H1 (cell line): ENCODE measurements at regions not wholly inside any gene's neighbourhood (a gene's known extent, or its start where the extent isn't known, plus 50 kb on each side); places are given as distances from the start of the nearest gene placed in this dataset.

Experiments
- CTCF ChIA-PET: fragments of 300-600 bp; sonication (Branson Sonifier 250); formaldehyde crosslinking; loops from one replicate; lab custom pipeline; 2021; ENCODE audit not compliant: partially characterized antibody; lab: Charles Lee
- POLR2A ChIA-PET: fragments of 300-600 bp; sonication (Branson Sonifier 250); formaldehyde crosslinking; loops from one replicate; lab custom pipeline; 2021; ENCODE audit warnings: inconsistent platforms; ENCODE audit not compliant: partially characterized antibody; lab: Charles Lee
- DNase-seq, 2 experiments: peaks; one replicate each; pipeline versions ENCODE4 v3.0.0 to v3.0.0-alpha.2; 2010 to 2022; ENCODE audit warnings: low spot score in 2 of 2, low read depth in 1 of 2, mixed read lengths in 1 of 2
- FAIRE-seq: peaks from 2 replicates; lab custom pipeline; 2011; peaks lifted over from hg19 to GRCh38; lab: Jason Lieb, UNC
- H2AFZ ChIP-seq: 2 replicates; pipeline ENCODE4 v1.8.1; 2012; ENCODE audit warnings: low read length, inconsistent platforms
- H2AK5ac ChIP-seq: 2 replicates; pipeline ENCODE4 v1.6.1; 2013; ENCODE audit warnings: low read depth, low read length
- H2BK120ac ChIP-seq: replicated peaks from 2 replicates; pipeline ENCODE3; 2013; ENCODE audit warnings: low read depth, low read length, inconsistent platforms
- H2BK12ac ChIP-seq: 2 replicates; pipeline ENCODE4 v1.6.1; 2013; ENCODE audit warnings: low read depth, low read length
- H2BK15ac ChIP-seq: 2 replicates; pipeline ENCODE4 v1.6.1; 2013; ENCODE audit warnings: low read length
- H2BK20ac ChIP-seq: 2 replicates; pipeline ENCODE4 v1.6.1; 2013; ENCODE audit warnings: low read length
- H2BK5ac ChIP-seq: 2 replicates; pipeline ENCODE4 v1.6.1; 2013; ENCODE audit warnings: low read depth, low read length
- H3K14ac ChIP-seq: 2 replicates; pipeline ENCODE4 v1.6.1; 2013; ENCODE audit warnings: inconsistent platforms; ENCODE audit not compliant: insufficient read length
- H3K18ac ChIP-seq: 2 replicates; pipeline ENCODE4 v1.6.1; 2013; ENCODE audit warnings: low read length; ENCODE audit errors: extremely low read depth
- H3K23ac ChIP-seq: 2 replicates; pipeline ENCODE4 v1.6.1; 2013; ENCODE audit warnings: inconsistent platforms; ENCODE audit not compliant: insufficient read length
- H3K23me2 ChIP-seq: 2 replicates; pipeline ENCODE4 v1.6.1; 2013; ENCODE audit warnings: low read depth, low read length
- H3K27ac ChIP-seq: 2 replicates; pipeline ENCODE4 v1.6.1; 2011; ENCODE audit warnings: low read depth, low read length, inconsistent platforms
- H3K27me3 ChIP-seq, 4 experiments: replicated peaks in 1 of 4; 1 replicate in 1 of 4; 2 replicates in 3 of 4; pipeline versions ENCODE4 v1.6.1 to v1.8.1; 2011 to 2013; ENCODE audit warnings: low read length in 3 of 4, mild to moderate bottlenecking in 3 of 4, inconsistent platforms in 2 of 4, mixed read lengths in 2 of 4, moderate library complexity in 1 of 4; ENCODE audit not compliant: control insufficient read depth in 3 of 4, insufficient read depth in 3 of 4; ENCODE audit errors: extremely low read depth in 1 of 4
- H3K36me3 ChIP-seq, 4 experiments: 2 replicates each; pipeline versions ENCODE4 v1.6.1 to v1.8.1; 2011 to 2013; ENCODE audit warnings: mild to moderate bottlenecking in 4 of 4, low read length in 3 of 4, moderate library complexity in 2 of 4, control low read depth in 1 of 4, inconsistent platforms in 1 of 4; ENCODE audit not compliant: insufficient read depth in 4 of 4, control insufficient read depth in 2 of 4
- H3K4ac ChIP-seq: replicated peaks from 2 replicates; pipeline ENCODE3; 2013; ENCODE audit warnings: low read length, low read depth, mixed read lengths, inconsistent platforms; ENCODE audit not compliant: insufficient read length
- H3K4me1 ChIP-seq, 4 experiments: replicated peaks in 1 of 4; 1 replicate in 1 of 4; 2 replicates in 3 of 4; pipeline versions ENCODE4 v1.6.1 to v1.8.1; 2011 to 2013; ENCODE audit warnings: low read length in 3 of 4, inconsistent platforms in 2 of 4, mixed read lengths in 1 of 4; ENCODE audit not compliant: insufficient read depth in 4 of 4, control insufficient read depth in 3 of 4
- H3K4me2 ChIP-seq, 2 experiments: 2 replicates each; pipeline versions ENCODE4 v1.6.1 to v1.8.1; 2011 to 2013; ENCODE audit warnings: low read depth in 2 of 2, low read length in 2 of 2, control low read depth in 1 of 2, inconsistent platforms in 1 of 2, mild to moderate bottlenecking in 1 of 2; ENCODE audit not compliant: insufficient read depth in 1 of 2
- H3K4me3 ChIP-seq, 4 experiments: fragments of 200-600, 300-600 bp in 1 of 4; sonication (generic), shearing (Covaris generic), sonication (Bioruptor Twin) in 1 of 4; 2 replicates each; pipeline versions ENCODE4 v1.5.1 to v1.8.1; 2011 to 2016; ENCODE audit warnings: low read length in 4 of 4, low read depth in 3 of 4, control low read depth in 2 of 4, inconsistent platforms in 2 of 4, mild to moderate bottlenecking in 2 of 4, mixed read lengths in 1 of 4, moderate library complexity in 1 of 4; ENCODE audit not compliant: insufficient read depth in 2 of 4; ENCODE audit errors: extremely low read depth in 1 of 4
- H3K56ac ChIP-seq: replicated peaks from 2 replicates; pipeline ENCODE3; 2013; ENCODE audit warnings: low read depth, mild to moderate bottlenecking, mixed read lengths, low read length, inconsistent platforms; ENCODE audit not compliant: insufficient read length
- H3K79me1 ChIP-seq: 2 replicates; pipeline ENCODE4 v1.6.1; 2013; ENCODE audit warnings: low read depth, low read length, control low read depth
- H3K79me2 ChIP-seq, 2 experiments: 2 replicates each; pipeline versions ENCODE4 v1.6.1 to v1.8.1; 2012 to 2013; ENCODE audit warnings: low read length in 2 of 2, mild to moderate bottlenecking in 2 of 2, inconsistent platforms in 1 of 2; ENCODE audit not compliant: insufficient read depth in 2 of 2, control insufficient read depth in 1 of 2
- H3K9ac ChIP-seq, 4 experiments: replicated peaks in 1 of 4; 1 replicate in 1 of 4; 2 replicates in 3 of 4; pipeline versions ENCODE4 v1.6.1 to v1.8.1; 2011 to 2013; ENCODE audit warnings: low read depth in 3 of 4, low read length in 3 of 4, control low read depth in 2 of 4, mild to moderate bottlenecking in 2 of 4, moderate library complexity in 2 of 4, inconsistent platforms in 1 of 4; ENCODE audit errors: extremely low read depth in 1 of 4
- H3K9me3 ChIP-seq, 2 experiments: 2 replicates each; pipeline versions ENCODE4 v1.6.1 to v1.8.1; 2012 to 2013; ENCODE audit warnings: mild to moderate bottlenecking in 2 of 2, moderate library complexity in 2 of 2, control low read depth in 1 of 2, inconsistent platforms in 1 of 2, low read depth in 1 of 2, low read length in 1 of 2, mixed read lengths in 1 of 2; ENCODE audit not compliant: insufficient read depth in 2 of 2
- H4K20me1 ChIP-seq, 2 experiments: replicated peaks in 1 of 2; 2 replicates each; pipeline versions ENCODE3 to v1.8.1; 2011 to 2013; ENCODE audit warnings: inconsistent platforms in 2 of 2, low read length in 2 of 2, mild to moderate bottlenecking in 1 of 2; ENCODE audit not compliant: insufficient read depth in 2 of 2, control insufficient read depth in 1 of 2
- H4K5ac ChIP-seq: 2 replicates; pipeline ENCODE4 v1.6.1; 2013; ENCODE audit warnings: low read length, low read depth, mixed read lengths, inconsistent platforms; ENCODE audit not compliant: insufficient read length
- H4K8ac ChIP-seq: 2 replicates; pipeline ENCODE4 v1.8.0; 2013; ENCODE audit warnings: mild to moderate bottlenecking, moderate library complexity, low read length, inconsistent platforms; ENCODE audit not compliant: insufficient read depth; ENCODE audit errors: extremely low read depth
- H4K91ac ChIP-seq: replicated peaks from 2 replicates; pipeline ENCODE3; 2013; ENCODE audit warnings: low read length, mixed read lengths, inconsistent platforms; ENCODE audit not compliant: insufficient read length
- BACH1 ChIP-seq: IDR thresholded peaks from 2 replicates; pipeline ENCODE4 v1.6.1; 2012; ENCODE audit warnings: low read length, improper control_type of control experiment
- CEBPB ChIP-seq: IDR thresholded peaks from 2 replicates; pipeline ENCODE4 v1.6.1; 2012; ENCODE audit warnings: low read depth, low read length
- CREB1 ChIP-seq: IDR thresholded peaks from 2 replicates; pipeline ENCODE4 v1.6.1; 2012; ENCODE audit warnings: inconsistent platforms
- CTBP2 ChIP-seq: IDR thresholded peaks from 2 replicates; pipeline ENCODE4 v1.7.0; 2011; ENCODE audit warnings: borderline replicate concordance, mild to moderate bottlenecking, moderate library complexity, mixed read lengths, low read length; ENCODE audit not compliant: insufficient read depth, insufficient read length
- CTCF ChIP-seq, 3 experiments: IDR thresholded peaks; 1 replicate in 2 of 3; 2 replicates in 1 of 3; pipeline versions ENCODE4 v1.5.1 to v1.6.1; 2011; ENCODE audit warnings: low read length in 3 of 3, mild to moderate bottlenecking in 3 of 3, inconsistent platforms in 2 of 3, low read depth in 1 of 3, moderate library complexity in 1 of 3; ENCODE audit not compliant: insufficient read depth in 1 of 3; ENCODE audit errors: control extremely low read depth in 1 of 3
- FOSL1 ChIP-seq: IDR thresholded peaks from 2 replicates; pipeline ENCODE4 v1.6.1; 2011; ENCODE audit warnings: mild to moderate bottlenecking, low read depth, low read length, moderate library complexity; ENCODE audit not compliant: insufficient read depth
- KDM1A ChIP-seq: fragments of 200-600, 300-600 bp; sonication (generic); IDR thresholded peaks from 2 replicates; pipeline ENCODE4 v1.7.1; 2016; ENCODE audit warnings: mild to moderate bottlenecking, low read length, borderline replicate concordance
- KDM5A ChIP-seq: fragments of 200-600 bp; IDR thresholded peaks from 2 replicates; pipeline ENCODE4 v1.7.1; 2012; ENCODE audit warnings: mild to moderate bottlenecking, low read length, inconsistent platforms, mixed read lengths
- POU5F1 ChIP-seq: IDR thresholded peaks from 2 replicates; pipeline ENCODE4 v1.6.1; 2011; ENCODE audit warnings: low read depth, mild to moderate bottlenecking, low read length, moderate library complexity
- SIX5 ChIP-seq: IDR thresholded peaks from 2 replicates; pipeline ENCODE4 v1.6.1; 2011; ENCODE audit warnings: mild to moderate bottlenecking, low read depth, low read length
- SP4 ChIP-seq: IDR thresholded peaks from 2 replicates; pipeline ENCODE4 v1.6.1; 2012; ENCODE audit warnings: low read length, inconsistent platforms
- TAF1 ChIP-seq: IDR thresholded peaks from 2 replicates; pipeline ENCODE4 v1.6.1; 2011; ENCODE audit warnings: mild to moderate bottlenecking, low read depth, low read length
- ZNF274 ChIP-seq: IDR thresholded peaks from 2 replicates; pipeline ENCODE4 v1.7.0; 2012; ENCODE audit warnings: low read length, borderline replicate concordance; ENCODE audit errors: extremely low read depth
- WGBS, 2 experiments: shearing (Covaris generic) in 1 of 2; methylation state at CpG; one replicate each; pipeline versions ENCODE4 v1.1.6 to v1.1.7; 2013 to 2015; ENCODE audit warnings: low lambda C conversion rate in 2 of 2, mixed read lengths in 2 of 2, inconsistent platforms in 1 of 2, low coverage in 1 of 2, missing lambda C conversion rate in 1 of 2; ENCODE audit not compliant: insufficient replicate concordance in 2 of 2, insufficient coverage in 1 of 2, insufficient read length in 1 of 2; ENCODE audit errors: extremely low coverage in 1 of 2, missing lambda C conversion rate in 1 of 2; 5-methylcytosine and 5-hydroxymethylcytosine counted together

- no peak overlapping the region for H2BK15ac ChIP-seq
- H3K14ac ChIP-seq = no peak overlapping the region
- no peaks in the 10 kb centered on the region for H3K36me3 ChIP-seq
- H2AFZ ChIP-seq = no peak overlapping the region
- no peaks in the 10 kb centered on the region for H3K4me1 ChIP-seq
- WGBS, 2 experiments = 94% methylated on average over 3 of the region's 3 CpGs; no CpG with 5 or more reads in 1 of the 2 experiments
- no peak for FAIRE-seq
- H3K18ac ChIP-seq = no peak overlapping the region
- no peak overlapping the region for H2BK20ac ChIP-seq
- no peak overlapping the region for H2BK5ac ChIP-seq
- H4K8ac ChIP-seq = no peak overlapping the region
- no peaks in the 10 kb centered on the region for H3K79me1 ChIP-seq
- H2BK120ac ChIP-seq = no peak overlapping the region
- H3K23ac ChIP-seq = no peak overlapping the region
- H3K27me3 ChIP-seq = no peaks in the 10 kb centered on the region
- no peaks in the 10 kb centered on the region for H3K9me3 ChIP-seq
- no peaks in the 10 kb centered on the region for H4K20me1 ChIP-seq
- no peak overlapping the region for H3K4me2 ChIP-seq
- DNase-seq = no peak
- no peak overlapping the region for H3K4ac ChIP-seq
- no peak overlapping the region for H4K91ac ChIP-seq
- ChIA-PET CTCF (no interaction called here), POLR2A (no interaction called here)
- H3K79me2 ChIP-seq = no peaks in the 10 kb centered on the region
- H3K9ac ChIP-seq = no peak overlapping the region
- no peak overlapping the region for H3K4me3 ChIP-seq
- H2BK12ac ChIP-seq = no peak overlapping the region
- no peak overlapping the region for H4K5ac ChIP-seq
- no peak overlapping the region for H2AK5ac ChIP-seq
- no peak overlapping the region for H3K56ac ChIP-seq
- H3K23me2 ChIP-seq = no peaks in the 10 kb centered on the region
- no peak overlapping the region for H3K27ac ChIP-seq
- TF ChIP-seq POU5F1 (no peak), ZNF274 (no peak), KDM5A (no peak), CREB1 (no peak), CTBP2 (no peak), CTCF (IDR thresholded peaks at IDR 0.05; ENCODE audit: control extremely low read depth in 1 of 3, insufficient read depth in 1 of 3, low read depth in 1 of 3, low read length in 3 of 3) (no peak), FOSL1 (no peak), BACH1 (no peak), SIX5 (no peak), KDM1A (no peak), CEBPB (no peak), TAF1 (no peak), SP4 (no peak)
These were observed 1053.8 kb upstream of the CNTN5 start for GRCh38 chr11:97966901-97967300.
